Fibroblast of lung (primary cell): ENCODE measurements at regions not wholly inside any gene's neighbourhood (a gene's known extent, or its start where the extent isn't known, plus 50 kb on each side); places are given as distances from the start of the nearest gene placed in this dataset.

Experiments used
- DNase-seq, 2 donors: peaks; one replicate each; pipeline versions ENCODE4 v3.0.0 to v3.0.0-alpha.2; 2010; ENCODE audit warnings: low read depth in 2 of 2
- H2AFZ ChIP-seq: 2 replicates; pipeline ENCODE4 v1.5.1; 2012; ENCODE audit warnings: low read length, control low read depth, inconsistent platforms
- H3K27ac ChIP-seq: 2 replicates; pipeline ENCODE4 v1.5.1; 2011; ENCODE audit warnings: low read length, control low read depth; ENCODE audit not compliant: insufficient read depth
- H3K27me3 ChIP-seq: 2 replicates; pipeline ENCODE4 v1.5.1; 2011; ENCODE audit warnings: mild to moderate bottlenecking, low read length; ENCODE audit not compliant: control insufficient read depth, insufficient read depth
- H3K36me3 ChIP-seq: 2 replicates; pipeline ENCODE4 v1.5.1; 2011; ENCODE audit warnings: low read length; ENCODE audit not compliant: control insufficient read depth, insufficient read depth
- H3K4me1 ChIP-seq: 2 replicates; pipeline ENCODE4 v1.5.1; 2011; ENCODE audit warnings: low read length; ENCODE audit not compliant: control insufficient read depth, insufficient read depth; ENCODE audit errors: extremely low read depth
- H3K4me2 ChIP-seq: 2 replicates; pipeline ENCODE4 v1.5.1; 2011; ENCODE audit warnings: low read length, control low read depth; ENCODE audit not compliant: insufficient read depth; ENCODE audit errors: extremely low read depth
- H3K4me3 ChIP-seq, 4 experiments: fragments of 200-600 bp in 1 of 4; sonication (generic) in 1 of 4; replicated peaks in 1 of 4; 2 replicates each; pipeline ENCODE4 v1.5.1; 2011 to 2016; ENCODE audit warnings: low read length in 4 of 4, low read depth in 3 of 4, mild to moderate bottlenecking in 3 of 4, control low read depth in 2 of 4, inconsistent platforms in 1 of 4, mixed read lengths in 1 of 4; ENCODE audit not compliant: insufficient read depth in 1 of 4; ENCODE audit errors: control extremely low read depth in 1 of 4
- H3K79me2 ChIP-seq: 2 replicates; pipeline ENCODE4 v1.5.1; 2012; ENCODE audit warnings: mild to moderate bottlenecking, low read length, inconsistent platforms; ENCODE audit not compliant: control insufficient read depth, insufficient read depth
- H3K9ac ChIP-seq: 2 replicates; pipeline ENCODE4 v1.5.1; 2011; ENCODE audit warnings: mild to moderate bottlenecking, low read length, control low read depth; ENCODE audit not compliant: insufficient read depth
- H3K9me3 ChIP-seq: 2 replicates; pipeline ENCODE4 v1.5.1; 2012; ENCODE audit warnings: low read depth, low read length; ENCODE audit not compliant: control insufficient read depth, insufficient read depth
- H4K20me1 ChIP-seq: 2 replicates; pipeline ENCODE4 v1.5.1; 2011; ENCODE audit warnings: low read length; ENCODE audit not compliant: control insufficient read depth, insufficient read depth; ENCODE audit errors: extremely low read depth
- EZH2 ChIP-seq: IDR thresholded peaks from 2 replicates; pipeline ENCODE4 v1.5.1; 2012; ENCODE audit warnings: low read length, control low read depth, mild to moderate bottlenecking; ENCODE audit errors: missing control alignments
- TF ChIP-seq, protein P1 (sequence below), 2 donors: IDR thresholded peaks in 1 of 2; conservative IDR thresholded peaks in 1 of 2; 1 replicate in 1 of 2; 2 replicates in 1 of 2; pipeline ENCODE4 v1.5.1; 2011 to 2012; ENCODE audit warnings: low read length in 2 of 2, control low read depth in 1 of 2, inconsistent platforms in 1 of 2, low read depth in 1 of 2, mild to moderate bottlenecking in 1 of 2

DNA sequence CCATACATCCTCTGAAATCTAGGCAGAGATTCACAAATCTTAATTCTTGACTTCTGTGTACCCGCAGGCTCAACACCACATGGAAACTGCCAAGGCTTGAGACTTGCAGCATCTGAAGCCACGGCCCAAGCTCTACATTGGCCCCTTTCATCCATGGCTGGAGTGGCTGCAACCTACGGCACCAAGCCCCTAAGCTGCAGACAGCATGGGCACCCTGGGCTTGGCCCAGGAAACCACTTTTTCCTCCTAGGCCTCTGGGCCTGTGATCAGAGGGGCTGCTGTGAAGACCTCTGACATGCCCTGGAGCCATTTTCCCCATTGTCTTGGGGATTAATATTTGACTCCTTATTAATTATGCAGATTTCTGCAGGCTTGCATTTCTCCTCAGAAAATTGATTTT, 457.9 kb downstream of the GRIA2 start:
- Histone ChIP-seq H3K9me3 (no peaks in the 10 kb centered on the region), H3K36me3 (no peaks in the 10 kb centered on the region), H2AFZ (no peak overlapping the region), H4K20me1 (no peaks in the 10 kb centered on the region), H3K9ac (no peak overlapping the region), H3K79me2 (no peaks in the 10 kb centered on the region), H3K27ac (no peak overlapping the region), H3K27me3 (no peaks in the 10 kb centered on the region), H3K4me2 (no peak overlapping the region), H3K4me1 (no peaks in the 10 kb centered on the region), H3K4me3 (no peak overlapping the region)
- no peak for TF ChIP-seq EZH2
- TF ChIP-seq, protein P1, sequence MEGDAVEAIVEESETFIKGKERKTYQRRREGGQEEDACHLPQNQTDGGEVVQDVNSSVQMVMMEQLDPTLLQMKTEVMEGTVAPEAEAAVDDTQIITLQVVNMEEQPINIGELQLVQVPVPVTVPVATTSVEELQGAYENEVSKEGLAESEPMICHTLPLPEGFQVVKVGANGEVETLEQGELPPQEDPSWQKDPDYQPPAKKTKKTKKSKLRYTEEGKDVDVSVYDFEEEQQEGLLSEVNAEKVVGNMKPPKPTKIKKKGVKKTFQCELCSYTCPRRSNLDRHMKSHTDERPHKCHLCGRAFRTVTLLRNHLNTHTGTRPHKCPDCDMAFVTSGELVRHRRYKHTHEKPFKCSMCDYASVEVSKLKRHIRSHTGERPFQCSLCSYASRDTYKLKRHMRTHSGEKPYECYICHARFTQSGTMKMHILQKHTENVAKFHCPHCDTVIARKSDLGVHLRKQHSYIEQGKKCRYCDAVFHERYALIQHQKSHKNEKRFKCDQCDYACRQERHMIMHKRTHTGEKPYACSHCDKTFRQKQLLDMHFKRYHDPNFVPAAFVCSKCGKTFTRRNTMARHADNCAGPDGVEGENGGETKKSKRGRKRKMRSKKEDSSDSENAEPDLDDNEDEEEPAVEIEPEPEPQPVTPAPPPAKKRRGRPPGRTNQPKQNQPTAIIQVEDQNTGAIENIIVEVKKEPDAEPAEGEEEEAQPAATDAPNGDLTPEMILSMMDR (conservative IDR thresholded peaks at IDR 0.05 in 1 of 2, IDR thresholded peaks at IDR 0.05 in 1 of 2; ENCODE audit: low read depth in 1 of 2, low read length in 2 of 2): no peak
- DNase-seq: no peak

DNA sequence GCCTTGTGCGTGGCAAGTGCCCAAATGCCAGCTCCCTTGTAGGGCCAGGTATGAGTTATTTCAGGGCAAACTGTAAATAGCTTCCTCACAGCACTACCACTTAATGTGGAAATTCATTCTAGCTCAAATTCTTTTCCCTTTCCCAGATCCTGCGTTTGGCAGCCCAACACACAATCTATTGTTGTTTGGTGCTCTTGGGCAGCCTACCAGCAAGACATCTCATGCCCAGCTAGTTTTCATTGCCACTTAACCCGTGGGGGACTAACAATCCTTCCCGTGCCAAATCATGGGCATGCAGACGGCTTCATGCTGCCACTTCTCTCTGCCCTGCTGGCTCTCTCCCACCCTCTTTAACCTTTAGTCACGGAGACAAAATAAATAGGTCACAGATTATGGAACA, 454.2 kb downstream of the GRIA2 start:
- H3K27ac ChIP-seq: no peak overlapping the region
- no peak for TF ChIP-seq EZH2
- TF ChIP-seq, protein P1 (conservative IDR thresholded peaks at IDR 0.05 in 1 of 2, IDR thresholded peaks at IDR 0.05 in 1 of 2; ENCODE audit: low read depth in 1 of 2, low read length in 2 of 2): no peak
- no peaks in the 10 kb centered on the region for H3K36me3 ChIP-seq
- H2AFZ ChIP-seq: no peak overlapping the region
- H3K9me3 ChIP-seq: no peaks in the 10 kb centered on the region
- H3K4me3 ChIP-seq: no peak overlapping the region
- no peak overlapping the region for H3K4me2 ChIP-seq
- H4K20me1 ChIP-seq: no peaks in the 10 kb centered on the region
- H3K27me3 ChIP-seq: no peaks in the 10 kb centered on the region
- H3K79me2 ChIP-seq: no peaks in the 10 kb centered on the region
- DNase-seq: no peak
- no peaks in the 10 kb centered on the region for H3K4me1 ChIP-seq
- H3K9ac ChIP-seq: no peak overlapping the region

DNA sequence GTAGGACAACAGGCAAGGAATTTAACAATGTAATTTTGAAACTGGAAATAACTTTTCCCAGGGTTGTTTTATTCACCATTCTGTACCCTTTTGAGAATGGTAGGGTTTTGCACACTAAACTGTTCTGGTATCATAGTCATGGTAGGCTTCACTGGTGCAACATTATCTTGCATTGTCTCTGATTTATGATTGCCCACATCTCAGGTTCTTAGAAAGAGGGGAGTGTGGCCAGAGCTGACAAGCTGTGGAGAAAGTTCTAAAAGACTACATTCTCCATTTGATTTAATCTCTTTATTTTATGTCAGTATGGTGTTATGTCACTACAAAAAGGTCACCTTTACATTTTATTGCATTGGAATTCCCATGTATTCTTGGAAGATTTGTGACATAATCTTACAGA, 447.3 kb downstream of the GRIA2 start:
- Histone ChIP-seq H2AFZ (no peak overlapping the region), H3K27ac (no peak overlapping the region), H3K9ac (no peak overlapping the region), H3K4me1 (no peaks in the 10 kb centered on the region), H3K79me2 (no peaks in the 10 kb centered on the region), H3K9me3 (no peaks in the 10 kb centered on the region), H3K4me3 (no peak overlapping the region), H4K20me1 (no peaks in the 10 kb centered on the region), H3K4me2 (no peak overlapping the region), H3K27me3 (no peaks in the 10 kb centered on the region), H3K36me3 (no peaks in the 10 kb centered on the region)
- DNase-seq: no peak
- TF ChIP-seq EZH2: no peak
- TF ChIP-seq, protein P1 (conservative IDR thresholded peaks at IDR 0.05 in 1 of 2, IDR thresholded peaks at IDR 0.05 in 1 of 2; ENCODE audit: low read depth in 1 of 2, low read length in 2 of 2): no peak
